GM19043 (cell line): ENCODE measurements at regions not wholly inside any gene's neighbourhood (a gene's known extent, or its start where the extent isn't known, plus 50 kb on each side); places are given as distances from the start of the nearest gene placed in this dataset.
"Not testable (repeated sequence)": the region's sequence is repeated elsewhere in the genome, so short reads cannot be mapped to it uniquely, and the experiment has no call there.

ENCODE experiments used
- ATAC-seq: cut with Tn5 transposase; IDR thresholded peaks from one replicate; pipeline ENCODE4 v1.9.1; 2021; ENCODE audit warnings: low read depth; ENCODE audit not compliant: unreplicated experiment

DNA sequence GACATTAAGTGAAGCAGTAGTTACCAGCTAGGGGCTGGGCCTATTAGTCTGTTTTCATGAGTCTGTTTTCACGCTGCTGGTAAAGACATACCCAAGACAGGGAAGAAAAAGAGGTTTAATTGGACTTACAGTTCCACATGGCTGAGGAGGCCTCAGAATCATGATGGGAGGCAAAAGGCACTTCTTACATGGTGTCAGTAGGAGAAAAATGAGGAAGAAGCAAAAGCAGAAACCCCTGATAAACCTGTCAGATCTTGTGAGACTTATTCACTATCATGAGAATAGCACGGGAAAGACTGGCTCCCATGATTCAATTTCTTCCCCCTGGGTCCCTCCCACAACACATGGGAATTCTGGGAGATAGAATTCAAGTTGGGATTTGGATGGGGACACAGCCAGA lies 108.0 kb upstream of the LNX1 start:
- not testable (repeated sequence) for ATAC-seq

DNA sequence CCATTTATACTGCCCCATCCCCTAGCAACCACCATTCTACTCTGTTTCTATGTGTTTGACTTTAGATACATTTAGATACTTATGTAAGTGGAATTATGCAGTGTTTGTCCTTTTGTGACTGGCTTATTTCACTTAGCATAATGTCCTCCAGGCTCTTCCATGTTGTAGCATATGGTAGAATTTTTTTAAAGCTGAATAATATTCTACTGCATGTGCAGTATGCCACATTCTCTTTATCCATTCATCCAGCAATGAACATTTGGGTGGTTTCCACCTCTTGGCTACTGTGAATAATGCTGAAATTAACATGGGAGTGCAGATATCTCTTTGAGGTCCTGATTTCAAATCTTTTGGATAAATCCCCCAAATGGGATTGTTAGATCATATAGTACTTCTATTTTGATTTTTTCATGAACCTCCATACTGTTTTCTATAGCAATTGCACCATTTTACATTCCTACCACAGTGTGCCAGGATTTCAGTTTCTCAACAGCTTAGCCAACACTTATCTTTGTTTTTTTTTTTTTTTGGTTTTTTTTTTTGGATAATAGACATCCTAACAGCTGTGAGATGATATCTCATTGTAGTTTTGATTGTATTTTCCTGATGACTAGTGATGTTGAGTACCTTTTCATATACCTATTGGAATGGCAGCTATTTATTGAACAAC lies 105.9 kb upstream of the LNX1 start:
- no peak for ATAC-seq

DNA sequence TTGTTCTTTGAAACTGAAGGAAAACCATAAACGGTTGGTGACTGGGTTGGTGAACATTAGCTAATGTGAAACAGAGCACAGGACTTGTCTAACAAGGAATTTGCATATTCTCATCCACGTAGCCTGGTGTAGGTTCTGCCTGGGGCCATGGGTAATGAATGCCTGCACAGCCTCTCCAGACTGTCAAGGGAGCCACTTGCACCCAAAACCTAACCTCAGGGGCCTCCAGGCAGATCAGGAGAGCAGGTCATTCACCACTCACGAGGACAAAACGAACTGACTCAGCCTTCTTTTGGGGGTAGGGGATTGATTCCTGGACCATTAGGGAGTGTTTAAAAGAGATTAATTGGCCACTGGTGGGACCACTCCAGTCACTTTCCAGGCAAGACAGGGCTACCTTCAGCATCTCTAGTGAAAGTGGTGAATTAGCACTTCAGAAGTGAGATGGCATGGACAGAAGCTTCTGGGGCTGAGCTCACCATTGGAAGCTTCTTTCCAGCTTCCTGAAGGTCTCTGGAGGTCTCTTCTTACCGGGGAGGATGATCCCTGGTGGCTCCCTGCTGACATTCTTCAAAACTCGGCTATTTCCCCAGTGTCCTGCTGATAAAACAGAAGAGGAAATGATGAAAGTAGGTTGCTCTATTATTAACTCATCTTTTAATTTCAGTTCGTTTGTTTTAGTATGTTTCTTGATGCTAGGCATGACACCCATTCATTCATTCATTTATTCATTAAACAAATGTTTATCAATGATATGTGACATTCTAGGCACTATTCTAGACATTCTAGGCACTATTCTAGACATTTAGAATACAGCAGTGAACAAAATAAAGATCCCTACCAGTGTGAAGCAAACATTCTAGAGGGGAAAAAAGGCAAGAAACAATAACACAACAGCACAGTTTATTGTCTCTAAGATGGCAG lies 104.5 kb upstream of the LNX1 start:
- ATAC-seq = peak; percentile 83

DNA sequence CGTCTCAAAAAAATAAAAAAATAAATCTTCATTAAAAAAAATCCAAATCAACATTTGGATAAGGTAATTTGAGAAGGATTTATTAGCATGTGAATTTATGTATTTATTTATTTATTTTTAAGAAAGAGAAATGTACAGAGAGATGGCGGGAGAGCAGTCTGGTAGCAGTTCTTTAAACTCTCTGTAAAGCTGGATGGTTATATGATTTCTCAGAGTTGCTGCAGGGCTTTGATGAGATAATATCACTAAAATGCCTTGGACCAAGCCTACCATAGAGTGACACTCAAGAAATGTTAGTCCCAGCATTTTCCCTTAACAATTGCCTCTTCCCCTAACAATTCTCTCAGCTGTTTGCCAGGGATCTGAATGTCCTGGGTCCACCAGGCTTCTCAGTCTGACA lies 103.4 kb upstream of the LNX1 start:
- no peak for ATAC-seq

DNA sequence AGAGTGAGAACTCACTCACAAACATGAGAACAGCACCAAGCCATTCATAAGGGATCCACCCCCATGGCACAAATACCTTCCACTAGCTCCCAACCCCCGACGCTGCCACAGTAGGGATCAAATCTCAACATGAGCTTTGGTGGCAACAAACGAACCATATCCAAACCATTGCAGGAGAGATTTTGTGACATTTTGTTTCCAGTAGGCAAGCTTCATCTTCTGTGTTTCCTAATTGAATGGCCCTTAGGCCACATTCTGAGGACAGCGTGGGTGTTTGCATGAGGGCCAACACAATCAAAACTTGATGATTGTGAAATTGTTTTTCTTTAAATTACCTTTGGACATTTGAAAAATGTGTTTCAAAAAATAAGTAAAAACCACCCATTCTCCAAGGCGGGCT lies 102.6 kb upstream of the LNX1 start:
- no peak for ATAC-seq

DNA sequence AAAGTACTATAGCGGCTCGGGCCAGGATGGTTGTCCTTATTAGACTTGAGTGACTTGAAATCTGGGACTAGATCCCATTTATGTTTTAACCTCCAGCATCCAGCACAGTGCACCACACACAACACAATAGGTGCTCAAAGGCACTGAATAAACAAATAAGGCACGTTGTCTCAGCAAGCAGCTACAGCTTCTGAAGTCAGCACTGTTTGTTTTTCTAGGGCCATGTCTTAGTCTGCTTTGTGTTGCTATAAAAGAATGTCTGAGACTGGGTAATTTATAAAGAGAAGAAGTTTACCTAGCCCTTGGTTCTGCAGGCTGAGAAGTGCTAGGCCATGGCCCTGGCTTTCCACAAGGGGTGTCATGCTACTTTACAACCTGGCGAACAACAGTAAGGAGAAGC lies 102.1 kb upstream of the LNX1 start:
- ATAC-seq = no peak

DNA sequence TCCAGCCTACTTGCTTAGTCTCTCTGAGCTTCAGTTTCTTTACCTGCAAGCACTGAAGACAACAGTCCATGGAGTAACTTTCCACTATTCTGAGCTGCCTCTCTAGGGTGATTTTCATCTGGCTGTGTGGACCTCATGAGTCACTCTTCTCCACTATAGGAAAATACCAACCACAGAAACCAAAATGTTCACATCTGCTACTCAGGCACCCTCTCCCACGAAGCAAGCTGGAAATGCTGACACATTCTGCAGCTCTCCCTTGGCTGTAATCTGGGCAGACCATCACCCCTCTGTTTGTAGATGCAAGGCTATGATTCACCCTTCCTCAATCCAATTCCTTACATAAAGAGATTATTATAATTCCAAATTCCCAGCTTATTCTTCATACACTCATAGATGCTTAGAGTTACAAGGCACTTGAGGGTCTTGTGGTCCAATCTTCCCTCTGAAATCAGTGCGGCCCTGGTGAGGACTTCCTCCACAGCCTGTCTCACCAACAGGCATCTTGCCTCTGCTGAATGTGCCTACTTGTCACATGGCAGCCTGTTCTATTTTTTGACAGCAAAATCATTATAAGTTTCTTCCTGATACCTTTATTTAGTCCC lies 97.0 kb upstream of the LNX1 start:
- peak; percentile 82 for ATAC-seq

DNA sequence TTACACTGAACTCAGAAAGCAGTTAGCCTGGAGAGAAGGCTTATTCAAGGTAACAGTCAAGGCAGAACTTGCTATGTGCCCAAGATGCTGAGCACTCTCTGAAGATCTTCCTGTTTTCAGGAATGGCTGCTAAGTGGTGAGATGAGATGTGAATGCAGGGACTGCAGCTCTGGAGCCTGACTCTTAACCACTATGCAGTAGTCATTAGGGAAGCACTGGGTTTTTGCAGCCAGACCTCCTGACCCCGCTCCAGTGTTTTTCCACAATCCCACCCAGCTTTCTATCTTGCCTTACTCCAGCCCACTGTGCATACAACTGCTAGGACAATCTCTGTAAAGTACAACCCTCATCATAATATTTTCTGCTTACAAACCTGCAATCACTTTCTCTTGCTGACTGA lies 95.2 kb upstream of the LNX1 start:
- no peak for ATAC-seq

DNA sequence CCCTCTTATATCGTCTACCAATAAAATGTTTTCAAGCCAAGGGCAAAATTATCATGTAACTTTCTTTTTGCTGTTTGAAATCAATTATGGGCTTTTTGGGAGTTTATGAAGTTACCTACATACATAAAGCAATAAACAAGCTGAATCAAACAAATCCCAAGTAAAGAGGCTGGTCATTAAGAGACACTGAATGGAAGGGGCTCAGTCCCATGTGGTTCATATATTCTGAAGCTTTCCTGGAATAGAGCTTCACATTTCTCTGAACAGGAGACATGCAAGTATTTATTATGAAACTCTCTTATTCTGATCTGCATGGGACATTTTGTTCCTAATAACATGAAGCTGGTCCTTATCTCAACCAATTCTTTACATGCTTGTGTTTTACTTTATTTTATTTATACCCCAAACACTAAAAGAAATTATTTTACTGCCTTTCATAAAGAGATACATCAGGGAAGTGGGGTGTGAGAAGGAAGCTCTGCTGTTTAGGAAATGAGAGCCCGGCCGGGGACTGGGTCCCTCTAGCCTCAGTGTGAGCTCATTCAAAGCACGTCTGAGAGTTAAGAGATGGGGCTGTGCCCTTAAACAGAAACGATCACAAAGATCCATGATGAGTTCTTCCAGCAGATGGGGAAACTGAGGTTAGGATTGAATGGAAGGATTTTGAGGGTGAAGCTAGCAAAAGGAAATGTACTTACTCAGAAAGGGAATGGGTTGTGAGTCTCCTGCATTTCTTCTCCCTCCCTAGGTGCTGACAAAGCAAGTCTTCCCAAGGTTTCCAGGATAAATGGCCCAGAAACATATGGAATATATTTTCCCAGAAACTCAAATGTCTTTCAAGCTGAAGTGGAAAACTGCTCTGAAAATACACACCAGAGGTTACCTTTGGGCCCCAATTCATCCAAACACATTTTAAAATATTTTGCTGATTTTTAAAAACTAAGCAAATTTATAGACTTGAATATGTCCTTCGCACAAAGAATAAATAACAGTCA lies 93.1 kb upstream of the LNX1 start:
- no peak for ATAC-seq

DNA sequence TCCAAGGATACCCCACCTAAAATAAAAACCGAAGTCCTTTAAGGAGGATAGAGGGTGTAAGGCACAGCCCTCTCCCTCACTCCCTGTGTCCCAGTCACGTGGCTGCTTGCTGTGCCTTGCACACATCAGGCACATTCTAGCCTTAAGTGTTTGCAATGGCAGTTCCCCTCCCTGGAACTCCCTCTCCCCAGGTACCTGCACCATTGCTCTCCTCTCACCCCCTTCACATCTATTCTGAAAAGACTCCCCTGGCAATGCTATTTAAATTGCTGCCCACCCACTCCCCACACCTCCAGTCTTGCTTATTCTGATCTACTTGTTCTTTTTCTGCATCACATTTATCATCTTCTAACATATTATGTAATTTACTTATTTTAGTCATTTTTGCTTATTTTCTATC lies 91.6 kb upstream of the LNX1 start:
- no peak for ATAC-seq

DNA sequence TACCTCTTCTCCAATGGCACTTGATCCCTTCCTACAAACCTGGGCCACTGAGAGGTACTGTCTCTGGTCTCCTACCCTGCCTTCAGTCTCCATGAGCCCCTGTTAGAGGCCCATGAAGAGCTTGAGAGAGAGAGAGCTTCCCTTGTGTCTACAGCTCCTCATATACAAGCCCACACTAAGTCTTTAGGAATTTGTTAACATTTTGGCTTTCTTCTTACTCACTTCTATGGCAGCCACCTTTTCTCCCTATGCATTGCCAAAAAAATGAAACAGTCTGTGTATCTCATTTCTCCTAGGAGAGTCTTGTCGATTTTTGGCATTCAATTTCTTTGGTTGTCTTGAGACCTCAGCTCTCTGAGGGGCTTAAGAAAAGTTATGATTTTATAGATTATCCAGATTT lies 90.9 kb upstream of the LNX1 start:
- no peak for ATAC-seq

DNA sequence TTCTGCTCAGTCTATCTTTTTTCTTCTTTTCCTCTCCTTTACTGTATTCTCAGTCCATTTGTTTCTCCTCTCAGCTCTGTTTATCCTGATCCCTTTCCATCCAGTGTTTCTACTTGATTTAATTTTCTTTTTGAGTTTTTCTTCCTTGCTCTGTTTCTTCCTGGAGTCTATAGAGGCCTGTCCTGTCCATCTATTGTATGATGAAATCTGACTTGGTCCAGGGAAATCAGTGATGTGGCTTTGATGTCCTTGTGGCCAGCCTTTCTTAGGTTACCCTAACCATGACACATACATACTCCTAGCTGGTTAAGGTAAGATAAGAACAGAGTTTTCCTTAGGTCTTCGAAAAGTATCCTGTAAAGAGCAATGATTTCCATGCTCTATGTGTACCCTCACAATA lies 89.3 kb upstream of the LNX1 start:
- no peak for ATAC-seq

DNA sequence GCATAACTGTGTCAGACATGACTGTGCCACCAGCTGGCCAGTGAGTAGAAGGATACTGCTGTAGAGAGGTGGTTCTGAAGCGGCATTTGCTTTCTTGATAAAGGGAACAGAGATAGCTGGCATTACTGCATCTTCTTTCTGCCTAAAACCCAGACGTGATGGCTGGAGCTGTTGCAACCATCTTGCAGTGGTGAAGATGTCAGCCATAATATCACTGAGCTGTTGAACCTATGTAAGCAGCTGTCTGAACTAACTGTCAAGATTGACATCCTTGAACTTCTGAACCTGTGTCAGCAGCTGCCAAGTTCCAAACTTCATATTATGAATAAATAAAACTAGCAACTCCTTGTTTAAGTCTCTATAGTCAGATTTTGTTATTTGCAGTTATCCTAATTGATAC lies 88.9 kb upstream of the LNX1 start:
- no peak for ATAC-seq

DNA sequence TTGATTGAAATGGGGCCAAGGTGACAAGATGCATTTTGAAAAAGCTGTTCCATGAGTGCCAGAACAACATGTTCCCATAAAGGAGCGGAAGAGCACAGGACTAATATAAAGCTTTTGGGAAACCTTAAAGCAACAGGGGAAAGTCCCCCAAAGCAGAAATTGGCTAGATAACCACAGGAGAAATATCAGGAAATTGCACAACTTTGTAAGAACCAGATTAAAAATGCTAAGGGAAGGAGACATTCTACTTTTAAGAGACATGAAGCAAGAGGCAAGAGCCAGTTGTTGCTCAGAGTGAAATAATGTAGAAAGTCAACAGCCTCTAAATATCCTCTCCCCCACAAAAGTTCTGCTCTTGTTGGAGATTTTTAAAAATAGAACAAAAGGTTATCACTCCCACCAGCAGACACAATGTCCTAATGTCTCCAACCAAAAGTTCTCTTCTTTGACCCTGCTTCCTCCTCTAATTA lies 85.2 kb upstream of the LNX1 start:
- ATAC-seq = no peak

DNA sequence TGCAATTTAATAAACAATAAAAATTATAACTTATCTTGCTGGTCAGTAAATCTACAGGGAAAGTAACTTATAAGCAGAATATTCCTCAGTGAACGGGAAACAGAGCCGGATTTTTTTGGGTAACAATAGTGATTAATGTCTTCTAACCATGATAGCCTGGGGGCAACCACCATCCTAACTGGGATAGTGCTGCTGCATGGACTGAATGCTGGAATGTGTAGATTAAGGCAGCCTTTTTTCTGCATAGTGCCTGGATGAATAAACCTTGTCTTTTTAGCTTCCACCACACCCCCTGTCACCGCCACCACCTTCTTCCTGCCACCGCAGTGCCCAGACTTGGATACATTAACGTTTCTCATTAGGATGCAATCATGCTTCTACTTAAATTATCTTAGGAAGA lies 83.6 kb upstream of the LNX1 start:
- no peak for ATAC-seq

DNA sequence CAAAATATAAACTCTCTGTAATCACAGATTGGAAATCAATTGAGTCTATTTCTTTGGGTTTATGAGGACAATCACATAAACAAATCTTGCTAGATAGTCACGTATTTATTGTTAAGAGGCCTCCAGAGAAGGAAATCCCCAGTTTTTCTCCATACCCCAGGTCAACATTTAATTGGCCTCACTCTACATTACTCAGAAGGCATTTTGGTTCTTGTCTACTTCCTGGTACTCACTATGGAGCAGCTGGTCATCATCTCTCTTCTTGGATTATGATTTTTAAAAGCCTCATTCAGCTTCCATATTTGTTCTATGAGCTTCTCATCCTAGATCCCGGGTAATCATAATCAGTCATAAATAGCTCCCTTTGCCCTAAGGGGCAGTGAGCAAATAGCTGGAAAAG lies 81.6 kb upstream of the LNX1 start:
- ATAC-seq = no peak

DNA sequence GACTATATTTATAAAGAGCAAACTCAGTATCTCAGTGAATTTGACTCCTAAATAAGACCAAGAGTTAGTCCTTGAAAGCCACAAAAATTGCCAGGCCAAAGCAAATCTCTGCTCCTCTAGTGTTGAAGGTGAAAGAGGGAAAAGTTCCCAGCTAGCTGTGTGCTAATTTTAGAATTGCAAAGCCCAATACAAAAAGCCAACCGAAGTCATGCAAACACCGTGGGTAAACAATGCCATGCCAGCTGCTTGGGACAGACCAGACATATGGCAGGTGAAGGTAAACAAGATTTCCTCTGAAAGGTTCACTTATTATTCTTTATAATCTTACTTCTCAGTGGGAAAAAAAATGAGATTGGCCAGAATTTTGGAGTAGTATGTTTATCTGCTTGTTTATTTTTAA lies 80.5 kb upstream of the LNX1 start:
- ATAC-seq = no peak

DNA sequence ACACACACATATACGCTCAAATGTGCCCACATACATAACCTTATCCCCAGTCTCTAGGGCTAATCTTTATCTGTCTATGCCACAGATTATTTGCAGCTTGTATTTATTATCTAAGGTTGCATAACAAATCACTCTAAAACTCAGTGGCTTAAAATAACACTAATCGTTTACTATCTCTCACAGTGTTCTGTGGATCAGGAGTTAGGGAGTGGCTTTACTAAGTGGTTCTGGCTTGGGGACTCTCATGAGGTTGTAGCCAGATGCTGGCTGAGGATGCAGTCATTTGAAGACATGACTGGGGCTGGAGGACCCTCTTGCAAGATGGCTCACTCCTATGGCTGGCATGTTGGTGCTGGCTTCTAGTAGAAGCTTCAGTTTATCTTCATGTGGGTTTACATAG lies 68.5 kb upstream of the LNX1 start:
- no peak for ATAC-seq

DNA sequence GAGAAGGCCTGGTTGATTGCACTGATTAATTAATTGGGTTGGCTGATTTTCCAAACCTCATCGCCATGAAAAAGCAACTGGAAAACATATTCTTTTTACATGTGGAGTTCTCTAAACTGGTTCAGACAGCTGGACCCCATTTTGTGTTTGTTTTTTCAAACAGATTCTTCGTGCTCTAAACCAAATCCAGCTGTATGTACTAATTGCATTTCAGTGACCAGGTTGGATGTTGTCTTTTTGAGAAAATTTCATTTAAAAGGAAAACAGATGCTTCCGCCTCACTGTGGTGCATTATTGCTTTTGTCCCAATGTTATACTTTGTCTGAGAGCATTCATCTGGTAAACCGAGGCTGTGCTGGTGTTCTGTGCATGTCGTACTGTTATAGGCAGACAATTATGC lies 67.8 kb upstream of the LNX1 start:
- ATAC-seq = no peak

DNA sequence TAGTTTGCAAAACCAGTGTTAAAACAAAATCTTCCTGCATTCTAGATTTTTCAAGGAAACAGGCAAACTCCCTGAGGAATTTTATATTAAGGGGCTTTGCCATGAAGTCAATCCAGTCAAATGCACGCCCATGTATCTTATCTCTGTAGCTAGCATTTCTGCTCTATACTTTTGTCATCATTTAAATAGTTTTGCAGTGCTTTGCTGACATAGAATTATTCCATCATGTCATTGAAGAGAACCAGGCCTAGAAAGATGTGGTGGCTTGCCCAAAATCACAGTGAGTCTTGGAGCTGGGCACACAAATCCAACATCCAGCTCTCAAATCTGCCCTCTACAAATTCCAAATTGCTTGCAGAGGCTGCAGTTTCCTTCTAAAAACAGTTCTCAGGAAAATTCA lies 66.7 kb upstream of the LNX1 start:
- no peak for ATAC-seq
